A673 (cell line): ENCODE measurements at regions not wholly inside any gene's neighbourhood (a gene's known extent, or its start where the extent isn't known, plus 50 kb on each side); places are given as distances from the start of the nearest gene placed in this dataset.

Source experiments
- BruUV-seq: library from RNA; stranded (reverse); fragments of 400-500 nt; replicated peaks from 2 replicates; lab custom pipeline; 2021; lab: Mats Ljungman, UMichigan
- CTCF ChIA-PET: fragments of 300-600 bp; sonication (Branson Sonifier 250); formaldehyde crosslinking; loops from one replicate; lab custom pipeline; 2022; ENCODE audit warnings: antibody characterized with exemption; lab: Charles Lee
- POLR2A ChIA-PET: fragments of 300-600 bp; sonication (Branson Sonifier 250); formaldehyde crosslinking; loops from one replicate; lab custom pipeline; 2022; ENCODE audit warnings: antibody characterized with exemption; ENCODE audit not compliant: low non-redundant PET; lab: Charles Lee
- DNase-seq: peaks from one replicate; pipeline ENCODE4 v3.0.0-alpha.2; 2015; ENCODE audit warnings: low spot score
- H3K27ac ChIP-seq: fragments of 200-600 bp; sonication (generic); 2 replicates; pipeline ENCODE4 v1.5.1; 2016; ENCODE audit warnings: mixed run types, low read depth, mild to moderate bottlenecking, mixed read lengths, antibody characterized with exemption, low read length; ENCODE audit not compliant: poor library complexity, severe bottlenecking
- H3K27me3 ChIP-seq: fragments of 200-600 bp; sonication (generic); replicated peaks from 2 replicates; pipeline ENCODE4 v1.6.1; 2017; ENCODE audit warnings: mixed run types, low read depth, mild to moderate bottlenecking, mixed read lengths, antibody characterized with exemption, low read length; ENCODE audit not compliant: insufficient read depth, poor library complexity
- H3K36me3 ChIP-seq: fragments of 200-600 bp; sonication (generic); 2 replicates; pipeline ENCODE4 v1.6.1; 2016; ENCODE audit warnings: mixed run types, mild to moderate bottlenecking, mixed read lengths, antibody characterized with exemption, low read length; ENCODE audit not compliant: insufficient read depth, poor library complexity, severe bottlenecking
- H3K4me1 ChIP-seq: fragments of 200-600 bp; sonication (generic); 2 replicates; pipeline ENCODE4 v1.6.1; 2017; ENCODE audit warnings: mixed run types, mild to moderate bottlenecking, mixed read lengths, antibody characterized with exemption, low read length; ENCODE audit not compliant: insufficient read depth, poor library complexity, severe bottlenecking
- H3K4me3 ChIP-seq: fragments of 200-600 bp; sonication (generic); 2 replicates; pipeline ENCODE4 v1.5.1; 2016; ENCODE audit warnings: low read depth, mixed run types, mild to moderate bottlenecking, mixed read lengths, low read length; ENCODE audit not compliant: poor library complexity, severe bottlenecking
- H3K9me3 ChIP-seq: fragments of 200-600 bp; sonication (generic); 2 replicates; pipeline ENCODE4 v1.6.1; 2016; ENCODE audit warnings: mixed run types, low read depth, mild to moderate bottlenecking, mixed read lengths, antibody characterized with exemption, low read length; ENCODE audit not compliant: poor library complexity, severe bottlenecking
- EZH2 ChIP-seq: fragments of 200-600 bp; sonication (generic); IDR thresholded peaks from 2 replicates; pipeline ENCODE4 v1.6.1; 2017; ENCODE audit warnings: borderline replicate concordance, low read depth, mild to moderate bottlenecking, mixed read lengths, antibody characterized with exemption, low read length; ENCODE audit not compliant: poor library complexity, severe bottlenecking
- intact Hi-C: fragments of 100-400 bp; cut with micrococcal nuclease; formaldehyde crosslinking; loops from one replicate; pipeline ENCODE4 v1.10.0; 2022; ENCODE audit not compliant: unreplicated experiment
- TF ChIP-seq, protein P1 (sequence below): fragments of 300-800, 200-600 bp; sonication (generic); conservative IDR thresholded peaks from 2 replicates; pipeline ENCODE4 v1.5.1; 2017; ENCODE audit warnings: low read depth, mild to moderate bottlenecking, antibody characterized with exemption, low read length, moderate library complexity, mixed read lengths

- no TSS peak for BruUV-seq
- intact Hi-C loops, result no loop called here
- ChIA-PET POLR2A (no interaction called here), CTCF (interaction anchor here (0.7 kb wide), 1 partner anchor 428 kb away, joined by 15 read pairs; no protein-coding TSS in a partner anchor)
- Histone ChIP-seq H3K4me3 (no peak overlapping the region), H3K9me3 (peaks cover 8% of the 10 kb centered on the region), H3K36me3 (no peaks in the 10 kb centered on the region), H3K4me1 (no peaks in the 10 kb centered on the region), H3K27me3 (no peaks in the 10 kb centered on the region), H3K27ac (no peak overlapping the region)
- TF ChIP-seq, protein P1, sequence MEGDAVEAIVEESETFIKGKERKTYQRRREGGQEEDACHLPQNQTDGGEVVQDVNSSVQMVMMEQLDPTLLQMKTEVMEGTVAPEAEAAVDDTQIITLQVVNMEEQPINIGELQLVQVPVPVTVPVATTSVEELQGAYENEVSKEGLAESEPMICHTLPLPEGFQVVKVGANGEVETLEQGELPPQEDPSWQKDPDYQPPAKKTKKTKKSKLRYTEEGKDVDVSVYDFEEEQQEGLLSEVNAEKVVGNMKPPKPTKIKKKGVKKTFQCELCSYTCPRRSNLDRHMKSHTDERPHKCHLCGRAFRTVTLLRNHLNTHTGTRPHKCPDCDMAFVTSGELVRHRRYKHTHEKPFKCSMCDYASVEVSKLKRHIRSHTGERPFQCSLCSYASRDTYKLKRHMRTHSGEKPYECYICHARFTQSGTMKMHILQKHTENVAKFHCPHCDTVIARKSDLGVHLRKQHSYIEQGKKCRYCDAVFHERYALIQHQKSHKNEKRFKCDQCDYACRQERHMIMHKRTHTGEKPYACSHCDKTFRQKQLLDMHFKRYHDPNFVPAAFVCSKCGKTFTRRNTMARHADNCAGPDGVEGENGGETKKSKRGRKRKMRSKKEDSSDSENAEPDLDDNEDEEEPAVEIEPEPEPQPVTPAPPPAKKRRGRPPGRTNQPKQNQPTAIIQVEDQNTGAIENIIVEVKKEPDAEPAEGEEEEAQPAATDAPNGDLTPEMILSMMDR, result no peak
- no peak for TF ChIP-seq EZH2
- DNase-seq, result no peak
Measured at GRCh38 chr5:108531367-108532128, 149.7 kb upstream of the FBXL17 start.

DNA sequence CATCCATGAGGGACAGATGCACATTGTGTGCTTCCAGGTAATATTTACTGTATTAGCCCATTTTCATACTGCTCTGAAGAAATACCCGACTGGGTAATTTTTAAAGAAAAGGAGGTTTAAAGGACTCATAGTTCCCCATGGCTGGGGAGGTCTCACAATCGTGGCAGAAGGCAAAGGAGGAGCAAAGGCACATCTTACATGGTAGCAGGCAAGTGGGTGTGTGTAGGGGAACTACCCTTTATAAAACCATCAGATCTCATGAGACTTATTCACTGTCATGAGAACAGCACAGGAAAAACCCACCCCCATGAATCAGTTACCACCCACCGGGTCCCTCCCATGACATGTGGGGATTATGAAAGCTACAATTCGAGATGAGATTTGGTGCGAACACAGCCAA lies 148.8 kb upstream of the FBXL17 start:
- no peak for TF ChIP-seq EZH2
- TF ChIP-seq, protein P1, result no peak
- intact Hi-C loops, result no loop called here
- no peak for DNase-seq
- BruUV-seq, result no TSS peak
- Histone ChIP-seq H3K4me3 (no peak overlapping the region), H3K4me1 (no peaks in the 10 kb centered on the region), H3K9me3 (peaks cover 12% of the 10 kb centered on the region), H3K27me3 (no peaks in the 10 kb centered on the region), H3K27ac (no peak overlapping the region), H3K36me3 (no peaks in the 10 kb centered on the region)
- ChIA-PET POLR2A (no interaction called here), CTCF (interaction anchor here (0.7 kb wide), 1 partner anchor 429 kb away, joined by 15 read pairs; no protein-coding TSS in a partner anchor)

GRCh38 chr5:108529381-108529780 lies 147.5 kb upstream of the FBXL17 start:
- CTCF ChIA-PET, result no interaction called here
- DNase-seq, result no peak
- no TSS peak for BruUV-seq

More at GRCh38 chr5:108529381-108529780, 147.5 kb upstream of the FBXL17 start:
- intact Hi-C loops, result no loop called here
- no peaks in the 10 kb centered on the region for H3K27me3 ChIP-seq
- POLR2A ChIA-PET, result interaction anchor here (0.6 kb wide), 1 partner anchor 9 kb away, joined by 3 read pairs; no protein-coding TSS in a partner anchor
- no peaks in the 10 kb centered on the region for H3K36me3 ChIP-seq
- no peak for TF ChIP-seq EZH2
- TF ChIP-seq, protein P1, result no peak
- H3K4me3 ChIP-seq, result no peak overlapping the region
- no peak overlapping the region for H3K27ac ChIP-seq
- H3K9me3 ChIP-seq, result peaks cover 12% of the 10 kb centered on the region
- peaks cover 3% of the 10 kb centered on the region for H3K4me1 ChIP-seq
